BJ (cell line): ENCODE measurements at regions not wholly inside any gene's neighbourhood (a gene's known extent, or its start where the extent isn't known, plus 50 kb on each side); places are given as distances from the start of the nearest gene placed in this dataset.

Experiments used
- CTCF ChIA-PET: fragments of 350-600 bp; formaldehyde crosslinking; extraction: SDS; loops from one replicate; lab custom pipeline; 2021; ENCODE audit warnings: antibody characterized with exemption, inconsistent platforms; lab: Yijun Ruan, JAX
- POLR2A ChIA-PET: fragments of 300-600 bp; sonication (Branson Sonifier 250); formaldehyde crosslinking; extraction: SDS; loops from one replicate; lab custom pipeline; 2021; ENCODE audit warnings: antibody characterized with exemption; lab: Charles Lee
- DNase-seq: peaks from one replicate; pipeline ENCODE4 v3.0.0-alpha.2; 2011; ENCODE audit warnings: low read depth
- H3K27me3 ChIP-seq: 2 replicates; pipeline ENCODE4 v1.6.0; 2011; ENCODE audit warnings: low read length; ENCODE audit not compliant: control insufficient read depth, insufficient read depth
- H3K36me3 ChIP-seq: 2 replicates; pipeline ENCODE4 v1.5.1; 2011; ENCODE audit warnings: low read length; ENCODE audit not compliant: control insufficient read depth, insufficient read depth
- H3K4me3 ChIP-seq: 2 replicates; pipeline ENCODE4 v1.5.1; 2011; ENCODE audit warnings: low read depth, mild to moderate bottlenecking, control low read depth, low read length
- TF ChIP-seq, protein P1 (sequence below): IDR thresholded peaks from 2 replicates; pipeline ENCODE4 v1.5.1; 2011; ENCODE audit warnings: low read depth, mild to moderate bottlenecking, control low read depth, inconsistent platforms, low read length, moderate library complexity; ENCODE audit not compliant: insufficient read depth

DNA sequence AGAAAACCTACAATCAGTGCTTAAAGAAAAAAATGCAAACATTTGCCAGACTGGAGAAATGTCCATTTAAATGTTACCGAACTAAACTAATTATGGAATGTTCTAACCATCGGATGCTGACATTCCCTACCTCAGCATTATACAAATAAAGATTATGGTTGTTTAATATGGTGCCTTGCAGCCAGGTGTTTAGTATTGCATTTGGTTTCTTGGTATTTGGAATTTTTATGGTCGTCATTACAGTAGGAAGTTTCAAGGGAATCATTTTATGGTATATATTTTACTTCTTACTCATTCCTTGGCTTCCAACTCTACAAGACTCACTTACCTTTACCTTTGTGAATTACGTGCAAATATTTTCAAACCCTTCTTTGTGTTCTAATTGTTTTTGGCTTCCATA is 103.1 kb upstream of the PNPLA4 start:
- ChIA-PET POLR2A (no interaction called here), CTCF (no interaction called here)
- TF ChIP-seq, protein P1, sequence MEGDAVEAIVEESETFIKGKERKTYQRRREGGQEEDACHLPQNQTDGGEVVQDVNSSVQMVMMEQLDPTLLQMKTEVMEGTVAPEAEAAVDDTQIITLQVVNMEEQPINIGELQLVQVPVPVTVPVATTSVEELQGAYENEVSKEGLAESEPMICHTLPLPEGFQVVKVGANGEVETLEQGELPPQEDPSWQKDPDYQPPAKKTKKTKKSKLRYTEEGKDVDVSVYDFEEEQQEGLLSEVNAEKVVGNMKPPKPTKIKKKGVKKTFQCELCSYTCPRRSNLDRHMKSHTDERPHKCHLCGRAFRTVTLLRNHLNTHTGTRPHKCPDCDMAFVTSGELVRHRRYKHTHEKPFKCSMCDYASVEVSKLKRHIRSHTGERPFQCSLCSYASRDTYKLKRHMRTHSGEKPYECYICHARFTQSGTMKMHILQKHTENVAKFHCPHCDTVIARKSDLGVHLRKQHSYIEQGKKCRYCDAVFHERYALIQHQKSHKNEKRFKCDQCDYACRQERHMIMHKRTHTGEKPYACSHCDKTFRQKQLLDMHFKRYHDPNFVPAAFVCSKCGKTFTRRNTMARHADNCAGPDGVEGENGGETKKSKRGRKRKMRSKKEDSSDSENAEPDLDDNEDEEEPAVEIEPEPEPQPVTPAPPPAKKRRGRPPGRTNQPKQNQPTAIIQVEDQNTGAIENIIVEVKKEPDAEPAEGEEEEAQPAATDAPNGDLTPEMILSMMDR = no peak
- H3K4me3 ChIP-seq = no peak overlapping the region
- H3K27me3 ChIP-seq = no peaks in the 10 kb centered on the region
- DNase-seq = no peak
- H3K36me3 ChIP-seq = no peaks in the 10 kb centered on the region

DNA sequence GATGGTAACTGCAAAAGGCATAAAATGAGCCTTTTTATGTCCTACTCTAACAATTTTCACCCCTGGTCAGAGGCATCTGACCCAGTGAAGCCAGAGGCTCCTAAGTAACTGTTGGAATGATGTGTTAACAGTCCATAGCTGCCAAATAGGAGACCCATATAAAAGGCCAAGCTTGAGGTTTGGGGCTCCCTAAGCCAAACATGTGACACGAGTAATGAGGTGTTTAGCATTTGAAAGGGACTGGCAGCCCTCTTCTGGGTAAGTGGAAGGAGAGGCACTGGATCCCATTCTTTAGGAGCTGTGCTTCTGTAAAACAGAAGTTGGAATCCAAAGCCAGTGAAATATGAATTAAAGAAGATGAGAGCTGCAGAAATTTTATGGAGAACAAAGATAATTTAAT is 100.6 kb upstream of the PNPLA4 start:
- H3K4me3 ChIP-seq = no peak overlapping the region
- POLR2A ChIA-PET = no interaction called here
- no peaks in the 10 kb centered on the region for H3K27me3 ChIP-seq
- TF ChIP-seq, protein P1 = no peak
- no peak for DNase-seq
- CTCF ChIA-PET = no interaction called here
- no peaks in the 10 kb centered on the region for H3K36me3 ChIP-seq

DNA sequence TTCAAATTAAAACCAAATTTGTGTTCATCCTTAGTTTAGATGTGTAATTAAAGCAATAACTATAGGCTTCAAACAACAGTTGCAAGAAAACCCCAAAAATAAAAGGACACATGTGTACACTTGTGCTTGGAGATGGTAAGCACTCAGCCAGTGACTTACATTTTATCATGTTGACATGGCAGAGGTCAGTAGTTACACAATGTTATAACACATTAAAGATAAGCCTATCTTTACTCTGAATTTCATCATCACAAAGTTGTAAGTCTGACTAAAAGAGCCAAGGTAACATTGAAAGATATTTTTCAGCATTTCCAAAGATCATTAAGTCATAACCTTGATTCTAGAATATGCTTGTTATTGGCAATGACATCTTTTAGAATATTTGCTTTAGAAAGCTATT is 98.5 kb upstream of the PNPLA4 start:
- no peak overlapping the region for H3K4me3 ChIP-seq
- H3K36me3 ChIP-seq = no peaks in the 10 kb centered on the region
- no peaks in the 10 kb centered on the region for H3K27me3 ChIP-seq
- ChIA-PET CTCF (no interaction called here), POLR2A (no interaction called here)
- DNase-seq = no peak
- TF ChIP-seq, protein P1 = no peak

DNA sequence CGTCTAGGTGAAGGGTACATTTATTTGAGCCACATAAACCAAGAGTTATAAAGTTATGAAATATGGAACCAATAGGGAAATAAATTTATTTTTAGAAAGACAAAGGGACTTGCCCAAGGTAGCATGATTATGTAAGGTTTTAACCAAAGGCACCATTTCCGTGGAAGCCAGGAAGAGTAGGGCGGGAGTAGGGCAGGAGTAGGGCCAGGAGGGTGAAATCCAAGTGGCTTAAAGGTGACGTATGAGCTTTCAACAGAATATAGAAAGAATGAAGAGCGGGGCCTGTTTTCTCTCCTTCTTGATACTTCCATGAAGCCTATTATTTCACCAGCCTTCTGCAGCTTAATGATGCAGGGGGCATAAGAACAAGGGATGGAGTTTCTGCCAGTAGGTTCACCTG is 91.7 kb upstream of the PNPLA4 start:
- Histone ChIP-seq H3K36me3 (no peaks in the 10 kb centered on the region), H3K4me3 (no peak overlapping the region), H3K27me3 (no peaks in the 10 kb centered on the region)
- ChIA-PET POLR2A (no interaction called here), CTCF (no interaction called here)
- no peak for DNase-seq
- TF ChIP-seq, protein P1 = no peak

DNA sequence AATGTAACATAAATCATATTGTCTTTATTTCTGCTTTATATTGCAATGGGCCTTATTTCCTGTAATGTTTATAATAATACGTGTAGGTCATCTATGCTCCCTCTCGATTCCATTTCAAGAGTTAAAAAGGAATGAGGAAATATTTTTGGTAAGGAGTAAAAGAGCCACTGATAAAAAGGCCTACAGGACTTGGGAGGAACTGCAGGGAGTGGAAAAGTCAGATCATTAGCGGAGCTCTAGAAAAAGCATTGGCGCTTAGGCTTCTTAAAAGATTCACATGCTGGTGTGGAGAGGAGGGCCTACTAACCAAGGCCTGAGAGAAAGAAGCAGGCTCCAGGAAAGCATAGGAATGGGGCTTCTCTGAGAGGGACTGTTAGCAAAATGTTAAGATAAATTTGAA is 82.9 kb upstream of the PNPLA4 start:
- no peaks in the 10 kb centered on the region for H3K27me3 ChIP-seq
- POLR2A ChIA-PET = no interaction called here

More for the DNA sequence above, 82.9 kb upstream of the PNPLA4 start:
- no peak for DNase-seq
- CTCF ChIA-PET = no interaction called here
- Histone ChIP-seq H3K4me3 (no peak overlapping the region), H3K36me3 (no peaks in the 10 kb centered on the region)
- TF ChIP-seq, protein P1 = no peak
